ENCODE measurements at regions not wholly inside any gene's neighbourhood (a gene's known extent, or its start where the extent isn't known, plus 50 kb on each side); places are given as distances from the start of the nearest gene placed in this dataset.

- Histone ChIP-seq H3K36me3 (ENCODE audit: low read depth) (no peaks in the 10 kb centered on the region), H3K9me3 (ENCODE audit: insufficient read depth, low read depth) (no peaks in the 10 kb centered on the region), H4K20me1 (ENCODE audit: insufficient read depth) (no peaks in the 10 kb centered on the region), H3K27me3 (ENCODE audit: insufficient read depth, low read depth) (no peaks in the 10 kb centered on the region), H3F3A (ENCODE audit: insufficient read depth, low read depth) (no peaks in the 10 kb centered on the region), H3K27ac (no peak overlapping the region), H3K4me3 (no peak overlapping the region), H3K4me2 (no peak overlapping the region), H3K4me1 (replicated peaks; ENCODE audit: insufficient read depth) (no peaks in the 10 kb centered on the region; the same call in 1 of the 2 replicates), H3K79me2 (ENCODE audit: low read depth) (no peaks in the 10 kb centered on the region), H2AFZ (no peak overlapping the region), H3K9me2 (ENCODE audit: insufficient read depth) (no peaks in the 10 kb centered on the region)
- no peak for TF ChIP-seq EZH2 (IDR thresholded peaks at IDR 0.05; ENCODE audit: low read depth)
- TF ChIP-seq, protein P1, sequence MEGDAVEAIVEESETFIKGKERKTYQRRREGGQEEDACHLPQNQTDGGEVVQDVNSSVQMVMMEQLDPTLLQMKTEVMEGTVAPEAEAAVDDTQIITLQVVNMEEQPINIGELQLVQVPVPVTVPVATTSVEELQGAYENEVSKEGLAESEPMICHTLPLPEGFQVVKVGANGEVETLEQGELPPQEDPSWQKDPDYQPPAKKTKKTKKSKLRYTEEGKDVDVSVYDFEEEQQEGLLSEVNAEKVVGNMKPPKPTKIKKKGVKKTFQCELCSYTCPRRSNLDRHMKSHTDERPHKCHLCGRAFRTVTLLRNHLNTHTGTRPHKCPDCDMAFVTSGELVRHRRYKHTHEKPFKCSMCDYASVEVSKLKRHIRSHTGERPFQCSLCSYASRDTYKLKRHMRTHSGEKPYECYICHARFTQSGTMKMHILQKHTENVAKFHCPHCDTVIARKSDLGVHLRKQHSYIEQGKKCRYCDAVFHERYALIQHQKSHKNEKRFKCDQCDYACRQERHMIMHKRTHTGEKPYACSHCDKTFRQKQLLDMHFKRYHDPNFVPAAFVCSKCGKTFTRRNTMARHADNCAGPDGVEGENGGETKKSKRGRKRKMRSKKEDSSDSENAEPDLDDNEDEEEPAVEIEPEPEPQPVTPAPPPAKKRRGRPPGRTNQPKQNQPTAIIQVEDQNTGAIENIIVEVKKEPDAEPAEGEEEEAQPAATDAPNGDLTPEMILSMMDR (conservative IDR thresholded peaks at IDR 0.05) = no peak
- DNase-seq = no peak
- no TSS peak for BruUV-seq (replicated peaks)
- intact Hi-C loops (cut with micrococcal nuclease; ENCODE audit: unreplicated experiment) = no loop called here
- CTCF ChIA-PET = no interaction called here
- POLR2A ChIA-PET (ENCODE audit: unreplicated experiment) = no interaction called here
Measured at GRCh38 chr4:128394778-128395177, 107.2 kb upstream of the PGRMC2 start.

GRCh38 chr4:128393101-128393704 is 105.6 kb upstream of the PGRMC2 start:
- Histone ChIP-seq H3K4me2 (no peak overlapping the region), H3K27me3 (ENCODE audit: insufficient read depth, low read depth) (no peaks in the 10 kb centered on the region), H3F3A (ENCODE audit: insufficient read depth, low read depth) (no peaks in the 10 kb centered on the region), H3K4me1 (replicated peaks; ENCODE audit: insufficient read depth) (peaks cover 3% of the 10 kb centered on the region), H3K4me3 (no peak overlapping the region), H4K20me1 (ENCODE audit: insufficient read depth) (no peaks in the 10 kb centered on the region), H3K79me2 (ENCODE audit: low read depth) (no peaks in the 10 kb centered on the region), H3K9me3 (ENCODE audit: insufficient read depth, low read depth) (no peaks in the 10 kb centered on the region), H2AFZ (no peak overlapping the region), H3K36me3 (ENCODE audit: low read depth) (no peaks in the 10 kb centered on the region), H3K27ac (no peak overlapping the region), H3K9me2 (ENCODE audit: insufficient read depth) (no peaks in the 10 kb centered on the region)
- no peak for DNase-seq
- intact Hi-C loops (cut with micrococcal nuclease; ENCODE audit: unreplicated experiment) = no loop called here
- ChIA-PET POLR2A (ENCODE audit: unreplicated experiment) (interaction anchor here (0.7 kb wide), 1 partner anchor 33 kb away, joined by 9 read pairs; no protein-coding TSS in a partner anchor), CTCF (no interaction called here)
- TF ChIP-seq, protein P1 (conservative IDR thresholded peaks at IDR 0.05) = no peak
- no peak for TF ChIP-seq EZH2 (IDR thresholded peaks at IDR 0.05; ENCODE audit: low read depth)
- no TSS peak for BruUV-seq (replicated peaks)

GRCh38 chr4:128390475-128390996 is 102.9 kb upstream of the PGRMC2 start:
- Histone ChIP-seq H3K4me1 (replicated peaks; ENCODE audit: insufficient read depth) (peaks cover 30% of the 10 kb centered on the region), H3K9me3 (ENCODE audit: insufficient read depth, low read depth) (no peaks in the 10 kb centered on the region), H3F3A (ENCODE audit: insufficient read depth, low read depth) (peaks cover 20% of the 10 kb centered on the region), H3K27ac (no peak overlapping the region), H3K4me3 (no peak overlapping the region), H3K79me2 (ENCODE audit: low read depth) (no peaks in the 10 kb centered on the region), H3K4me2 (no peak overlapping the region), H3K27me3 (ENCODE audit: insufficient read depth, low read depth) (no peaks in the 10 kb centered on the region), H3K9me2 (ENCODE audit: insufficient read depth) (no peaks in the 10 kb centered on the region), H2AFZ (no peak overlapping the region), H4K20me1 (ENCODE audit: insufficient read depth) (no peaks in the 10 kb centered on the region), H3K36me3 (ENCODE audit: low read depth) (no peaks in the 10 kb centered on the region)
- no peak for DNase-seq
- TF ChIP-seq, protein P1 (conservative IDR thresholded peaks at IDR 0.05) = no peak
- TF ChIP-seq EZH2 (IDR thresholded peaks at IDR 0.05; ENCODE audit: low read depth) = no peak
- CTCF ChIA-PET = no interaction called here
- intact Hi-C loops (cut with micrococcal nuclease; ENCODE audit: unreplicated experiment) = no loop called here
- BruUV-seq (replicated peaks) = no TSS peak
- POLR2A ChIA-PET (ENCODE audit: unreplicated experiment) = interaction anchor here (0.7 kb wide), 1 partner anchor 35 kb away, joined by 5 read pairs; no protein-coding TSS in a partner anchor
